Calu3 (cell line): ENCODE measurements at regions not wholly inside any gene's neighbourhood (a gene's known extent, or its start where the extent isn't known, plus 50 kb on each side); places are given as distances from the start of the nearest gene placed in this dataset.

ENCODE experiments used
- BruUV-seq: library from RNA; stranded (reverse); fragments of 400-500 nt; replicated peaks from 2 replicates; lab custom pipeline; 2021; lab: Mats Ljungman, UMichigan
- CTCF ChIA-PET: fragments of 300-600 bp; sonication (Branson Sonifier 250); formaldehyde crosslinking; loops from one replicate; lab custom pipeline; 2022; ENCODE audit warnings: antibody characterized with exemption; lab: Charles Lee
- DNase-seq: peaks from one replicate; pipeline ENCODE4 v3.0.0; 2022
- H3K27ac Mint-ChIP-seq: one replicate; pipeline ENCODE4 v1.8.0; 2022; ENCODE audit warnings: mixed read lengths; ENCODE audit not compliant: unreplicated experiment
- H3K27me3 Mint-ChIP-seq: one replicate; pipeline ENCODE4 v1.8.0; 2022; ENCODE audit warnings: mixed read lengths; ENCODE audit not compliant: unreplicated experiment
- H3K36me3 Mint-ChIP-seq: one replicate; pipeline ENCODE4 v1.8.0; 2022; ENCODE audit warnings: mild to moderate bottlenecking, moderate library complexity, mixed read lengths; ENCODE audit not compliant: insufficient read depth, unreplicated experiment
- H3K4me1 Mint-ChIP-seq: one replicate; pipeline ENCODE4 v1.8.0; 2022; ENCODE audit warnings: mild to moderate bottlenecking, low read depth, mixed read lengths; ENCODE audit not compliant: unreplicated experiment
- H3K4me3 Mint-ChIP-seq: one replicate; pipeline ENCODE4 v1.8.0; 2022; ENCODE audit warnings: mild to moderate bottlenecking, low read depth, moderate library complexity, mixed read lengths; ENCODE audit not compliant: unreplicated experiment
- H3K9me3 Mint-ChIP-seq: one replicate; pipeline ENCODE4 v1.8.0; 2022; ENCODE audit warnings: low read depth, mixed read lengths; ENCODE audit not compliant: unreplicated experiment
- intact Hi-C: fragments of 100-400 bp; cut with micrococcal nuclease; formaldehyde crosslinking; loops from one replicate; pipeline ENCODE4 v1.10.0; 2022; ENCODE audit not compliant: unreplicated experiment
- TF ChIP-seq, protein P1 (sequence below): fragments of 200-600 bp; IDR thresholded peaks from one replicate; pipeline ENCODE4 v1.8.0; 2022; ENCODE audit warnings: antibody characterized with exemption; ENCODE audit not compliant: unreplicated experiment

- TF ChIP-seq, protein P1, sequence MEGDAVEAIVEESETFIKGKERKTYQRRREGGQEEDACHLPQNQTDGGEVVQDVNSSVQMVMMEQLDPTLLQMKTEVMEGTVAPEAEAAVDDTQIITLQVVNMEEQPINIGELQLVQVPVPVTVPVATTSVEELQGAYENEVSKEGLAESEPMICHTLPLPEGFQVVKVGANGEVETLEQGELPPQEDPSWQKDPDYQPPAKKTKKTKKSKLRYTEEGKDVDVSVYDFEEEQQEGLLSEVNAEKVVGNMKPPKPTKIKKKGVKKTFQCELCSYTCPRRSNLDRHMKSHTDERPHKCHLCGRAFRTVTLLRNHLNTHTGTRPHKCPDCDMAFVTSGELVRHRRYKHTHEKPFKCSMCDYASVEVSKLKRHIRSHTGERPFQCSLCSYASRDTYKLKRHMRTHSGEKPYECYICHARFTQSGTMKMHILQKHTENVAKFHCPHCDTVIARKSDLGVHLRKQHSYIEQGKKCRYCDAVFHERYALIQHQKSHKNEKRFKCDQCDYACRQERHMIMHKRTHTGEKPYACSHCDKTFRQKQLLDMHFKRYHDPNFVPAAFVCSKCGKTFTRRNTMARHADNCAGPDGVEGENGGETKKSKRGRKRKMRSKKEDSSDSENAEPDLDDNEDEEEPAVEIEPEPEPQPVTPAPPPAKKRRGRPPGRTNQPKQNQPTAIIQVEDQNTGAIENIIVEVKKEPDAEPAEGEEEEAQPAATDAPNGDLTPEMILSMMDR, result no peak
- intact Hi-C loops, result no loop called here
- no peaks in the 10 kb centered on the region for H3K36me3 Mint-ChIP-seq
- no peaks in the 10 kb centered on the region for H3K9me3 Mint-ChIP-seq
- no peaks in the 10 kb centered on the region for H3K27me3 Mint-ChIP-seq
- H3K4me1 Mint-ChIP-seq, result peaks cover 23% of the 10 kb centered on the region
- BruUV-seq, result no TSS peak
- no peak overlapping the region for H3K27ac Mint-ChIP-seq
- CTCF ChIA-PET, result no interaction called here
- H3K4me3 Mint-ChIP-seq, result no peak overlapping the region
- DNase-seq, result no peak
Measured at GRCh38 chr2:163849756-163850435, 114.1 kb upstream of the FIGN start.

DNA sequence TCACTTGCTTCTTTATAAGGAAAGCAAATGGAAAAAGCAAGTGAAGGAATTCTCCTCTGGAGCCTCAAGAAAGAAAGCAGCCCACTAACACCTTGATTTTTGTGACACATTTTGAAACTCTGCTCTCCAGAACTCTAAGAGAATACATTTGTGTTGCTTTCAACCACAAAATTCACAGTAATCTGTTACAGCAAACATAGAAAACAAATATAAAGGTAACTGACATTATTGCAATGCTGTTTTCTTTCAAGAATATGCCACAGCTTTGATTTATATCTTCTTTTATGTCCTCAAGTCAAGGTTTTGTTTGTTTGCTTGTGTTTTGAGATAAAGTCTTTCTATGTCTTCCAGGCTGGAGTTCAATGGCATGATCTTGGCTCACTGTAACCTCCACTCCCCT lies 103.1 kb upstream of the FIGN start:
- H3K9me3 Mint-ChIP-seq, result peaks cover 4% of the 10 kb centered on the region
- no peaks in the 10 kb centered on the region for H3K4me1 Mint-ChIP-seq
- DNase-seq, result no peak
- no TSS peak for BruUV-seq
- H3K27ac Mint-ChIP-seq, result no peak overlapping the region
- TF ChIP-seq, protein P1, result no peak
- H3K27me3 Mint-ChIP-seq, result no peaks in the 10 kb centered on the region
- H3K36me3 Mint-ChIP-seq, result no peaks in the 10 kb centered on the region
- CTCF ChIA-PET, result no interaction called here
- intact Hi-C loops, result no loop called here
- no peak overlapping the region for H3K4me3 Mint-ChIP-seq

GRCh38 chr2:163836167-163836566 lies 100.4 kb upstream of the FIGN start:
- H3K9me3 Mint-ChIP-seq, result peaks cover 2% of the 10 kb centered on the region
- BruUV-seq, result no TSS peak
- no peak overlapping the region for H3K4me3 Mint-ChIP-seq
- no peaks in the 10 kb centered on the region for H3K36me3 Mint-ChIP-seq
- H3K27ac Mint-ChIP-seq, result no peak overlapping the region
- H3K4me1 Mint-ChIP-seq, result no peaks in the 10 kb centered on the region
- intact Hi-C loops, result no loop called here
- CTCF ChIA-PET, result no interaction called here
- no peak for DNase-seq
- TF ChIP-seq, protein P1, result no peak
- H3K27me3 Mint-ChIP-seq, result no peaks in the 10 kb centered on the region

DNA sequence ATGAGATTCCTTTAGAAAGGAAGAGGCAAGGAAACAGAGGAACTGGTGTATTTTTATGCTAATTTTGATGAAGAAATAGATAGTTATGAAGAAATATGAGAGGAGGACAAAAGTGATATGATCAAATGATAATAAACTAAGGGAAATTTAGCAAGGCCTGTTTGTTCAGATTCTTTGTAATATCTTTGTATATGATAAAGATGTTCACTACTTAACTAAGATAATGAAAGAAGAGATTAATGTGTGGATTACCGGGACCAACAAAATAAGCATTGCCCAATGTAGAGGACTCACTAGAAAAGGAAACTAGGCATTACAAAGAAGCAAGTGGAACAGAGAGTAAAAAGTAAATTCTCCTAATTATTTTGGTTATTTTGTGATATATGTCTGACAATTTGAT lies 99.0 kb upstream of the FIGN start:
- no peak overlapping the region for H3K27ac Mint-ChIP-seq
- intact Hi-C loops, result no loop called here
- no peaks in the 10 kb centered on the region for H3K27me3 Mint-ChIP-seq
- H3K4me3 Mint-ChIP-seq, result no peak overlapping the region
- TF ChIP-seq, protein P1, result no peak
- no peak for DNase-seq
- H3K36me3 Mint-ChIP-seq, result no peaks in the 10 kb centered on the region
- no peaks in the 10 kb centered on the region for H3K4me1 Mint-ChIP-seq
- H3K9me3 Mint-ChIP-seq, result no peaks in the 10 kb centered on the region
- CTCF ChIA-PET, result interaction anchor here (0.6 kb wide), 1 partner anchor 355 kb away, joined by 3 read pairs; no protein-coding TSS in a partner anchor
- no TSS peak for BruUV-seq
